GM18520 (cell line): ENCODE measurements at regions not wholly inside any gene's neighbourhood (a gene's known extent, or its start where the extent isn't known, plus 50 kb on each side); places are given as distances from the start of the nearest gene placed in this dataset.

ENCODE experiments used
- ATAC-seq: cut with Tn5 transposase; IDR thresholded peaks from one replicate; pipeline ENCODE4 v1.9.1; 2021; ENCODE audit not compliant: unreplicated experiment

GRCh38 chrX:6701085-6701484 is 166.2 kb upstream of the VCX3A start:
- no peak for ATAC-seq

- ATAC-seq, result no peak
These were observed 160.8 kb upstream of the VCX3A start for GRCh38 chrX:6695717-6696116.

- ATAC-seq, result no peak
These were observed 160.1 kb upstream of the VCX3A start for GRCh38 chrX:6694977-6695376.

- no peak for ATAC-seq
These were observed 159.3 kb upstream of the VCX3A start for GRCh38 chrX:6694221-6694620.

- ATAC-seq, result no peak
These were observed 158.1 kb upstream of the VCX3A start for GRCh38 chrX:6693051-6693450.

GRCh38 chrX:6685489-6685888 is 150.6 kb upstream of the VCX3A start:
- no peak for ATAC-seq

GRCh38 chrX:6683353-6683752 is 148.4 kb upstream of the VCX3A start:
- no peak for ATAC-seq

- no peak for ATAC-seq
These were observed 146.7 kb upstream of the VCX3A start for GRCh38 chrX:6681521-6682145.

- ATAC-seq, result no peak
These were observed 145.1 kb upstream of the VCX3A start for GRCh38 chrX:6679988-6680387.

GRCh38 chrX:6679550-6679949 is 144.6 kb upstream of the VCX3A start:
- no peak for ATAC-seq

GRCh38 chrX:6678313-6678712 is 143.4 kb upstream of the VCX3A start:
- ATAC-seq, result no peak

GRCh38 chrX:6674734-6675133 is 139.8 kb upstream of the VCX3A start:
- ATAC-seq, result no peak

- ATAC-seq, result no peak
These were observed 132.3 kb upstream of the VCX3A start for GRCh38 chrX:6667048-6667768.

- no peak for ATAC-seq
These were observed 131.7 kb upstream of the VCX3A start for GRCh38 chrX:6666624-6667023.

- no peak for ATAC-seq
These were observed 126.8 kb upstream of the VCX3A start for GRCh38 chrX:6661736-6662135.

- no peak for ATAC-seq
These were observed 125.8 kb upstream of the VCX3A start for GRCh38 chrX:6660567-6661264.

- ATAC-seq, result no peak
These were observed 110.3 kb upstream of the VCX3A start for GRCh38 chrX:6645216-6645615.

GRCh38 chrX:6644411-6644810 is 109.5 kb upstream of the VCX3A start:
- ATAC-seq, result no peak

- no peak for ATAC-seq
These were observed 105.8 kb upstream of the VCX3A start for GRCh38 chrX:6640727-6641126.

GRCh38 chrX:6614506-6614905 is 79.6 kb upstream of the VCX3A start:
- no peak for ATAC-seq

- no peak for ATAC-seq
These were observed 64.4 kb upstream of the VCX3A start for GRCh38 chrX:6599230-6599860.
